Prostate gland (tissue), 2 donors: ENCODE measurements at regions not wholly inside any gene's neighbourhood (a gene's known extent, or its start where the extent isn't known, plus 50 kb on each side); places are given as distances from the start of the nearest gene placed in this dataset.

Source experiments
- DNase-seq: peaks from one replicate; pipeline ENCODE4 v3.0.0-alpha.2; 2019; ENCODE audit warnings: low spot score
- H3K27ac ChIP-seq, 2 donors: fragments of 200-600 bp; sonication (generic); 2 replicates each; pipeline ENCODE4 v1.5.1; 2017 to 2019
- H3K27me3 ChIP-seq: fragments of 200-600 bp; sonication (generic); replicated peaks from 2 replicates; pipeline ENCODE4 v1.5.1; 2019; ENCODE audit not compliant: insufficient read depth
- H3K36me3 ChIP-seq, 2 donors: fragments of 200-600 bp; sonication (generic); 1 replicate in 1 of 2; 2 replicates in 1 of 2; pipeline versions ENCODE4 v1.5.1 to v1.8.1; 2017 to 2019
- H3K4me1 ChIP-seq: fragments of 200-600 bp; sonication (generic); replicated peaks from 2 replicates; pipeline ENCODE4 v1.5.1; 2019
- H3K4me3 ChIP-seq, 2 donors: fragments of 200-600 bp; sonication (generic); 2 replicates each; pipeline ENCODE4 v1.5.1; 2017 to 2019
- H3K9me3 ChIP-seq: fragments of 200-600 bp; sonication (generic); 2 replicates; pipeline ENCODE4 v1.5.1; 2017
- CTCF ChIP-seq, 4 experiments: fragments of 200-600 bp in 2 of 4; fragments of 450-650 bp in 2 of 4; sonication (generic) in 2 of 4; IDR thresholded peaks; 1 replicate in 3 of 4; 2 replicates in 1 of 4; pipeline ENCODE4 v1.5.1; 2016 to 2019; ENCODE audit warnings: antibody characterized with exemption in 4 of 4, mild to moderate bottlenecking in 2 of 4, moderate library complexity in 2 of 4
- POLR2A ChIP-seq: fragments of 450-650 bp; IDR thresholded peaks from one replicate; pipeline ENCODE4 v1.6.1; 2016; ENCODE audit warnings: antibody characterized with exemption, mild to moderate bottlenecking
- POLR2AphosphoS5 ChIP-seq: sonication (generic); formaldehyde crosslinking; IDR thresholded peaks from one replicate; pipeline ENCODE4 v1.6.1; 2017; ENCODE audit warnings: antibody characterized with exemption
- whole genome bisulfite sequencing: methylation state at CpG from one replicate; pipeline ENCODE4 v1.1.5; 2018; 5-methylcytosine and 5-hydroxymethylcytosine counted together
- intact Hi-C: fragments of 100-400 bp; cut with DNase I; formaldehyde crosslinking; loops from one replicate; pipeline ENCODE4 v1.14.2; 2022

GRCh38 chr1:83573776-83574175 is 425.2 kb downstream of the TTLL7 start:
- intact Hi-C loops = no loop called here
- H3K36me3 ChIP-seq = no peaks in the 10 kb centered on the region
- no peak for DNase-seq
- H3K4me1 ChIP-seq = no peaks in the 10 kb centered on the region
- no peak overlapping the region for H3K27ac ChIP-seq
- TF ChIP-seq POLR2A (no peak), POLR2AphosphoS5 (no peak), CTCF (IDR thresholded peaks at IDR 0.05) (no peak)
- no peak overlapping the region for H3K4me3 ChIP-seq
- 74% methylated on average over 2 of the region's 2 CpGs for WGBS
- H3K27me3 ChIP-seq = no peaks in the 10 kb centered on the region
- no peaks in the 10 kb centered on the region for H3K9me3 ChIP-seq

GRCh38 chr1:83571536-83571935 is 427.4 kb downstream of the TTLL7 start:
- no peak overlapping the region for H3K4me3 ChIP-seq
- WGBS = 91% methylated on average over 3 of the region's 3 CpGs
- no peaks in the 10 kb centered on the region for H3K36me3 ChIP-seq
- intact Hi-C loops = no loop called here
- H3K4me1 ChIP-seq = no peaks in the 10 kb centered on the region
- TF ChIP-seq POLR2AphosphoS5 (no peak), CTCF (IDR thresholded peaks at IDR 0.05) (no peak), POLR2A (no peak)
- no peak overlapping the region for H3K27ac ChIP-seq
- no peaks in the 10 kb centered on the region for H3K27me3 ChIP-seq
- no peaks in the 10 kb centered on the region for H3K9me3 ChIP-seq
- DNase-seq = no peak

- no peaks in the 10 kb centered on the region for H3K36me3 ChIP-seq
- no peaks in the 10 kb centered on the region for H3K9me3 ChIP-seq
- WGBS = 93% methylated on average over 2 of the region's 2 CpGs
- H3K4me1 ChIP-seq = no peaks in the 10 kb centered on the region
- intact Hi-C loops = no loop called here
- no peak for DNase-seq
- TF ChIP-seq CTCF (IDR thresholded peaks at IDR 0.05) (no peak), POLR2A (no peak), POLR2AphosphoS5 (no peak)
- no peak overlapping the region for H3K27ac ChIP-seq
- no peaks in the 10 kb centered on the region for H3K27me3 ChIP-seq
- H3K4me3 ChIP-seq = no peak overlapping the region
Observed at GRCh38 chr1:83561346-83561745, 437.6 kb downstream of the TTLL7 start.

GRCh38 chr1:83559129-83559840 is 439.6 kb downstream of the TTLL7 start:
- WGBS = 79% methylated on average over 7 of the region's 7 CpGs
- no peaks in the 10 kb centered on the region for H3K27me3 ChIP-seq
- DNase-seq = no peak
- H3K4me1 ChIP-seq = no peaks in the 10 kb centered on the region
- no peaks in the 10 kb centered on the region for H3K9me3 ChIP-seq
- TF ChIP-seq POLR2A (no peak), POLR2AphosphoS5 (no peak), CTCF (IDR thresholded peaks at IDR 0.05) (no peak)
- no peak overlapping the region for H3K27ac ChIP-seq
- no peaks in the 10 kb centered on the region for H3K36me3 ChIP-seq
- no peak overlapping the region for H3K4me3 ChIP-seq
- intact Hi-C loops = no loop called here

GRCh38 chr1:83555871-83556270 is 443.1 kb downstream of the TTLL7 start:
- TF ChIP-seq POLR2A = no peak
- WGBS = 68% methylated on average over 8 of the region's 8 CpGs
- Histone ChIP-seq H3K27me3 (no peaks in the 10 kb centered on the region), H3K27ac (no peak overlapping the region), H3K9me3 (no peaks in the 10 kb centered on the region), H3K4me3 (no peak overlapping the region), H3K36me3 (no peaks in the 10 kb centered on the region), H3K4me1 (no peaks in the 10 kb centered on the region)
- intact Hi-C loops = no loop called here
- DNase-seq = no peak
